ENCODE measurements at regions not wholly inside any gene's neighbourhood (a gene's known extent, or its start where the extent isn't known, plus 50 kb on each side); places are given as distances from the start of the nearest gene placed in this dataset.

DNA sequence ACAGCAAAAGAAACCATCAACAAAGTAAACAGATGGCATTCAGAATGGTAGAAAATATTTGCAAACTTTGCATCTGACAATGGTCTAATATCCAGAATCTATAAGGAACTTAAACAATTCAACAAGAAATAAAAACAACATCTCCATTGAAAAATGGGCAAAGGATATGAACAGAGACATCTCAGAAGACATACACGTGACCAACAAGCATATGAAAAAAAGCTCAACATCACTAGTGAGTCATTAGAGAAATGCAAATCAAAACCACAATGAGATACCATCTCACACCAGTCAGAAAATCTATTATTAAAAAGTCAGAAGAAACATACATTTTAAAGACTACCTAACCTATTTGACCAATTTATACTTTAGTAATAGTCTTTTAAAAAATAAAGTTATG lies 571.3 kb upstream of the NRG3 start:
- no peak for TF ChIP-seq POLR2AphosphoS5 (IDR thresholded peaks at IDR 0.05; ENCODE audit: low read depth, low read length)
- TF ChIP-seq TAF1 (IDR thresholded peaks at IDR 0.05; ENCODE audit: borderline replicate concordance, insufficient read depth, low read length): no peak
- no peak for TF ChIP-seq SIN3A (IDR thresholded peaks at IDR 0.05; ENCODE audit: borderline replicate concordance, insufficient read depth, low read length)
- TF ChIP-seq, protein P1, sequence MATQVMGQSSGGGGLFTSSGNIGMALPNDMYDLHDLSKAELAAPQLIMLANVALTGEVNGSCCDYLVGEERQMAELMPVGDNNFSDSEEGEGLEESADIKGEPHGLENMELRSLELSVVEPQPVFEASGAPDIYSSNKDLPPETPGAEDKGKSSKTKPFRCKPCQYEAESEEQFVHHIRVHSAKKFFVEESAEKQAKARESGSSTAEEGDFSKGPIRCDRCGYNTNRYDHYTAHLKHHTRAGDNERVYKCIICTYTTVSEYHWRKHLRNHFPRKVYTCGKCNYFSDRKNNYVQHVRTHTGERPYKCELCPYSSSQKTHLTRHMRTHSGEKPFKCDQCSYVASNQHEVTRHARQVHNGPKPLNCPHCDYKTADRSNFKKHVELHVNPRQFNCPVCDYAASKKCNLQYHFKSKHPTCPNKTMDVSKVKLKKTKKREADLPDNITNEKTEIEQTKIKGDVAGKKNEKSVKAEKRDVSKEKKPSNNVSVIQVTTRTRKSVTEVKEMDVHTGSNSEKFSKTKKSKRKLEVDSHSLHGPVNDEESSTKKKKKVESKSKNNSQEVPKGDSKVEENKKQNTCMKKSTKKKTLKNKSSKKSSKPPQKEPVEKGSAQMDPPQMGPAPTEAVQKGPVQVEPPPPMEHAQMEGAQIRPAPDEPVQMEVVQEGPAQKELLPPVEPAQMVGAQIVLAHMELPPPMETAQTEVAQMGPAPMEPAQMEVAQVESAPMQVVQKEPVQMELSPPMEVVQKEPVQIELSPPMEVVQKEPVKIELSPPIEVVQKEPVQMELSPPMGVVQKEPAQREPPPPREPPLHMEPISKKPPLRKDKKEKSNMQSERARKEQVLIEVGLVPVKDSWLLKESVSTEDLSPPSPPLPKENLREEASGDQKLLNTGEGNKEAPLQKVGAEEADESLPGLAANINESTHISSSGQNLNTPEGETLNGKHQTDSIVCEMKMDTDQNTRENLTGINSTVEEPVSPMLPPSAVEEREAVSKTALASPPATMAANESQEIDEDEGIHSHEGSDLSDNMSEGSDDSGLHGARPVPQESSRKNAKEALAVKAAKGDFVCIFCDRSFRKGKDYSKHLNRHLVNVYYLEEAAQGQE (IDR thresholded peaks at IDR 0.05; ENCODE audit: insufficient read depth in 1 of 2, low read depth in 2 of 2, low read length in 2 of 2): no peak

All from PFSK-1 (cell line).